ENCODE measurements at regions not wholly inside any gene's neighbourhood (a gene's known extent, or its start where the extent isn't known, plus 50 kb on each side); places are given as distances from the start of the nearest gene placed in this dataset.

DNA sequence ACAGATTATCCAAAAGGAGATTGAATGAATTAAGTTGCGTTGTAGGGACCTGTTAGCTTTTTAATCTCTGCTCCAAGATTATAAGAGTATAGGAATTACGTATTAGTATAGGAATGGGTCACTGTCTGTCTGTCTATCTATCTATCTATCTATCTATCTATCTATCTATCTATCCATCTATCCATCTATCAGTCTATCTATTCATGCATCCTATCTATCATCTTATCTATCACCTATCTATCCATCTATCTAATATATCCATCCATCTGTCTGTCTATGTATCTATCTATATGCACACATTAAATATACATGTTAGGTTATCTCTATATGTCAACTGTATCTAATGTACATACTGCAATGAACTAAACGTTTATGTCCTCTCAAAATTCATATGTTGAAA is 255.8 kb downstream of the LPIN1 start:
- DNase-seq, result no peak
- H3K27ac Mint-ChIP-seq, result no peak overlapping the region
- Histone ChIP-seq H3K27ac (ENCODE audit: low read depth, low read length) (no peak overlapping the region), H3K27me3 (ENCODE audit: insufficient read depth, low read length) (peaks cover 3% of the 10 kb centered on the region), H3K4me1 (ENCODE audit: insufficient read depth, low read length) (peaks cover 21% of the 10 kb centered on the region), H3K9me3 (ENCODE audit: control insufficient read depth in 1 of 2, low read length in 2 of 2) (no peaks in the 10 kb centered on the region), H3K4me3 (ENCODE audit: low read length in 2 of 2) (no peak overlapping the region), H3K36me3 (ENCODE audit: insufficient read depth, low read length) (no peaks in the 10 kb centered on the region)
- no peak overlapping the region for H3K4me3 Mint-ChIP-seq
- H3K27me3 Mint-ChIP-seq, result peaks cover 16 to 38% of the 10 kb centered on the region in 2 donors
- H3K36me3 Mint-ChIP-seq, result no peaks in the 10 kb centered on the region
- POLR2A ChIA-PET (ENCODE audit: partially characterized antibody), result no interaction called here
- H3K9me3 Mint-ChIP-seq, result peaks cover 0 to 4% (median 0%) of the 10 kb centered on the region in 8 donors
- intact Hi-C loops (cut with micrococcal nuclease), result no loop called here
- peaks cover 21 to 33% (median 26%) of the 10 kb centered on the region in 4 donors for H3K4me1 Mint-ChIP-seq
- CTCF ChIA-PET (ENCODE audit: partially characterized antibody), result no interaction called here

DNA sequence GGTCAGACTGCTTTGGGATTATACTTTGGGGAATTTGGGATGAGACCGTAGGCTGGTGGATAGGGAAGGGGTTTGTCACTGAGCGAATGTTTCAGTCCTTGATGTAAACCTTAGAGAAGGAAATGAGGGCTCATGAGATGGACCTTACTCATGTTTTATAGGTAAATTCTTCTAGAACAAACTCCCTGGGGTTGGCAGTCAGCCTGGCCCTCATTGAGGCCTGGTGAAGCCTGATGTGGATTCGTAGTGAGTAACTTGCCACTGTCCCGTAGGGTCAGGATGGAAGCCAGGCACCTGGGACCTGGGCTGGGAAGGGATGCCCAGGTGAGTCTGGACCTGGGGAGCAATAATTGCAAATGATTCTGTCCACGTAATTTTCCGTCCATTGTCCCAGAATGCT is 258.3 kb downstream of the LPIN1 start:
- CTCF ChIA-PET (ENCODE audit: partially characterized antibody), result no interaction called here

DNA sequence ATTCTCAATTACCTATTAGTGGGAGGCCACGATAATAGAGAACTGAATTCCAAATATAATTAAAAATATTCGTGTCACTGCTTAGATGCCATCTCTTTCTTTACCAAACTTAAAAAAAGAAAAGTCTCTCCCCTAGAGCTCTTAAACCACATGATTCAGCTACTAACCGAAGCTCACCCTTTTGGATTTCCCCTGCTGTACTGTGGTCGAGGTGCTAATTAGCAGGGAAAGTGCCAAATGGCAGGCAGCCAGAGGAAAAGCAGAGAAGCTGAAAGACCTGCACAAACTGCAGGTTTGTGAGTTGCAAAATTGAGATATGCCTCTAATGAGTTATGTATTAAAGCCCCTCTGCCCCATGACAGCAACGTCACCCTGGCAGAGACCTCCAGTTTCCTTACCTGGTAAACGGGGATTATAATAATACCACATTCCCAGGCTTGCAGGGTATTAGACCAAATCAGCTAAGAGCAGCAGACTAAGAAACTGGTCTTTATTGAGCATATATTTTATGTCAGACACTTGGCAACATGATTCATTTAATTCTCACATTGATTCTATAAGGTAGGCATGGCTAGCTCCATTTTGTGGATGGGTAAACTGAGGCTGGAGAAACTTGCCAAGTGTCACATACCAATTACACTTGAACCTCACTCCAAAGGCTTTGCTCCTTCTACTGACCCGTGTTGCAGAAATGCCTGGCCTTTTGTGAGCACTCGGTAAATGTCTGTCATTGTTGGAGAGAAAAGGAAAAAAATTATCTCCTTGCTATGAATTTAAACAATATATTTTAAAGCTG is 259.7 kb downstream of the LPIN1 start:
- Mint-ChIP-seq H3K4me3 (peak overlapping the region in 4 of 8 donors; percentile 40 to 57 (median 55)), H3K9me3 (peaks cover 0 to under 1% (median 0%) of the 10 kb centered on the region in 8 donors), H3K4me1 (peaks cover 16 to 33% (median 22%) of the 10 kb centered on the region in 4 donors), H3K27me3 (peaks cover 14 to 36% of the 10 kb centered on the region in 2 donors), H3K27ac (peak overlapping the region in 4 of 7 donors; percentile 7 to 83 (median 64)), H3K36me3 (no peaks in the 10 kb centered on the region)
- Histone ChIP-seq H3K4me3 (ENCODE audit: low read length in 2 of 2) (no peak overlapping the region), H3K27ac (ENCODE audit: low read depth, low read length) (no peak overlapping the region), H3K27me3 (ENCODE audit: insufficient read depth, low read length) (peaks cover 4% of the 10 kb centered on the region), H3K36me3 (ENCODE audit: insufficient read depth, low read length) (no peaks in the 10 kb centered on the region), H3K4me1 (ENCODE audit: insufficient read depth, low read length) (peaks cover 21% of the 10 kb centered on the region), H3K9me3 (ENCODE audit: control insufficient read depth in 1 of 2, low read length in 2 of 2) (no peaks in the 10 kb centered on the region)
- DNase-seq, result peak; percentile 78 to 84 (median 82)
- intact Hi-C loops (cut with micrococcal nuclease), result no loop called here
- ChIA-PET CTCF (ENCODE audit: partially characterized antibody) (no interaction called here), POLR2A (ENCODE audit: partially characterized antibody) (interaction anchor here (0.6 to 2.0 kb wide), 9 partner anchors 8 to 716 kb away, joined by 3 to 10 read pairs (median 4); partner anchors contain the start of gene TRIB2)

More for the DNA sequence above, 258.3 kb downstream of the LPIN1 start:
- no peak overlapping the region for H3K4me3 ChIP-seq (ENCODE audit: low read length in 2 of 2)
- H3K36me3 ChIP-seq (ENCODE audit: insufficient read depth, low read length), result no peaks in the 10 kb centered on the region
- H3K27ac ChIP-seq (ENCODE audit: low read depth, low read length), result no peak overlapping the region
- intact Hi-C loops (cut with micrococcal nuclease), result no loop called here
- H3K36me3 Mint-ChIP-seq, result no peaks in the 10 kb centered on the region
- POLR2A ChIA-PET (ENCODE audit: partially characterized antibody), result no interaction called here
- peaks cover 5% of the 10 kb centered on the region for H3K27me3 ChIP-seq (ENCODE audit: insufficient read depth, low read length)
- no peak overlapping the region for H3K4me3 Mint-ChIP-seq
- H3K9me3 ChIP-seq (ENCODE audit: control insufficient read depth in 1 of 2, low read length in 2 of 2), result no peaks in the 10 kb centered on the region
- peaks cover 16 to 31% (median 22%) of the 10 kb centered on the region in 4 donors for H3K4me1 Mint-ChIP-seq
- peaks cover 18 to 37% of the 10 kb centered on the region in 2 donors for H3K27me3 Mint-ChIP-seq
- no peak for DNase-seq
- H3K4me1 ChIP-seq (ENCODE audit: insufficient read depth, low read length), result peaks cover 21% of the 10 kb centered on the region
- peaks cover 0 to 4% (median 0%) of the 10 kb centered on the region in 8 donors for H3K9me3 Mint-ChIP-seq
- peak overlapping the region in 2 of 7 donors; percentile 15 to 43 for H3K27ac Mint-ChIP-seq

DNA sequence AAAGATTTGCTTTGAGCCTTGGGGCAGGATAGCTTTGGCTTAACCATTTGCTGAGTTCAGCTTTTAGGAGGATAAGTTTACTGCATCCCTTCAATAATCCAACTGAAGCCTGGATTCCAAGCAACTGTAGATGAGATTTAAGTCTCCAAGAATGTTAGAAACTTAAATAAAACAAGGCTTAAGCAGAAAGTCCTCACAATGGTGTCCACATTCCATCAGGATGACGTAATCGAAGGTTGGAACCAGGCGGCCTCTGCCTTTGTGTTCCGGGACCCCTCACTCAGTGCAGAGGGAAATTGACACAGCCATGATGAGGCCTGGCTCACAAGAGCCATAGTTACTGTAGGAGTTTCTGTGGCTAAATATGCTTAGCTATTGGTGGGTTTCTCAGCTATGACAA is 260.4 kb downstream of the LPIN1 start:
- Histone ChIP-seq H3K36me3 (ENCODE audit: insufficient read depth, low read length) (no peaks in the 10 kb centered on the region), H3K4me3 (ENCODE audit: low read length in 2 of 2) (no peak overlapping the region), H3K4me1 (ENCODE audit: insufficient read depth, low read length) (peaks cover 21% of the 10 kb centered on the region), H3K27me3 (ENCODE audit: insufficient read depth, low read length) (peaks cover 4% of the 10 kb centered on the region), H3K27ac (ENCODE audit: low read depth, low read length) (no peak overlapping the region), H3K9me3 (ENCODE audit: control insufficient read depth in 1 of 2, low read length in 2 of 2) (no peaks in the 10 kb centered on the region)
- Mint-ChIP-seq H3K27ac (no peak overlapping the region), H3K27me3 (peaks cover 15 to 36% of the 10 kb centered on the region in 2 donors), H3K36me3 (no peaks in the 10 kb centered on the region), H3K9me3 (no peaks in the 10 kb centered on the region), H3K4me3 (no peak overlapping the region), H3K4me1 (peaks cover 16 to 33% (median 22%) of the 10 kb centered on the region in 4 donors)
- DNase-seq, result no peak
- intact Hi-C loops (cut with micrococcal nuclease), result no loop called here
- ChIA-PET CTCF (ENCODE audit: partially characterized antibody) (no interaction called here), POLR2A (ENCODE audit: partially characterized antibody) (interaction anchor here (1.0 to 2.0 kb wide), 4 partner anchors 9 to 715 kb away, joined by 4 to 6 read pairs (median 4); no protein-coding TSS in a partner anchor)

DNA sequence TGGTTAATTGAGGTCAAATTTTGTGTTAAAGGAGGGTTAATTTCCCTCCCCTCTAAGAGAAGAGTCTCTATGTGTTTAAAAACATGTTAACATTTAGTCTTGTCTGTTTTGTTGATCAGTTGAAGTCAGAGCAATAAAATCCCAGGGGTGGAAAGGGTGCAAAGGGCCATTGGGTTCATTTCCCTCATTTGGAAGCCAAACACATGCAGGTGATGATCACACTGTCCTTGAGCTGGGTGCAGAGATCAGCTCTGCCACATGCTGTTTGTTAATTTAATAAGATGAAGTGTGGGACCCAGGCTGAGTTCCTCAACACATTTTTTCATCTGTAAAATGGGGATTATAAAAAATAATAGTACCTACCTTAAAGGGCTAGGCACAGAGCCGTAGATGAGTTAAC is 260.9 kb downstream of the LPIN1 start:
- Mint-ChIP-seq H3K27ac (peak overlapping the region in 1 of 7 donors; percentile 25), H3K9me3 (no peaks in the 10 kb centered on the region), H3K27me3 (peaks cover 14 to 34% of the 10 kb centered on the region in 2 donors), H3K4me3 (no peak overlapping the region), H3K36me3 (no peaks in the 10 kb centered on the region), H3K4me1 (peaks cover 14 to 33% (median 20%) of the 10 kb centered on the region in 4 donors)
- Histone ChIP-seq H3K4me3 (ENCODE audit: low read length in 2 of 2) (no peak overlapping the region), H3K4me1 (ENCODE audit: insufficient read depth, low read length) (peaks cover 21% of the 10 kb centered on the region), H3K27me3 (ENCODE audit: insufficient read depth, low read length) (peaks cover 4% of the 10 kb centered on the region), H3K36me3 (ENCODE audit: insufficient read depth, low read length) (no peaks in the 10 kb centered on the region), H3K27ac (ENCODE audit: low read depth, low read length) (no peak overlapping the region), H3K9me3 (ENCODE audit: control insufficient read depth in 1 of 2, low read length in 2 of 2) (no peaks in the 10 kb centered on the region)
- intact Hi-C loops (cut with micrococcal nuclease), result no loop called here
- DNase-seq, result no peak
- ChIA-PET CTCF (ENCODE audit: partially characterized antibody) (no interaction called here), POLR2A (ENCODE audit: partially characterized antibody) (interaction anchor here (1.8 to 2.0 kb wide), 2 partner anchors 9 to 714 kb away, joined by 5 to 6 read pairs; no protein-coding TSS in a partner anchor)

DNA sequence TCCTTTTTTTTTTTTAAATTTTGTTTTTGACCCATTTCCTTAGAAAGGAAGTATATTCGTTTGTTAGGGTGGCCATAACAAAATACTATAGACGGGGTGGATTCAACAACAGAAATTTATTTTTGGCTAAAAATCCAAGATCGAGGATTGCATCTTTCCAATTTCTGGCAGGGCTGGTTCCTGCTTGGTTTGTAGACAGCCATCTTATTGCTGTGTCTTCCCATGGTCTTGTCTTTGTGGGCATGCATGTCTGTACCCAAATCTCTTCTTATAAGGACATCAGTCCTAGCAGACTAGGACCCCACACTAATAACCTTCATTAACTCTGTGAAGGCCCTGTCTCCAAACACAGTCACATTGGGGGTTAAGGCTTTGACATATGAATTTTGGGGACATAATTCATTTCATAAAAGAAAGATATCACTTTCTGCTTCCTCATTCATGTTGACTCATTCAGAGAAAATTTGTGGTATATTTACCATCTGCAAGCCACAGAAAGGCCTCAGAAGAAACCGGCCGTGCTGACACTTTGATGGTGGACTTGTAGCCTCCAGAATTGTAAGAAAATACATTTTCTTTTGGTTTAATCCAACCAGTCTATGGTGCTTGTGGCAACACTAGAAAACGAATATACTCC is 262.1 kb downstream of the LPIN1 start:
- Histone ChIP-seq H3K9me3 (ENCODE audit: control insufficient read depth in 1 of 2, low read length in 2 of 2) (no peaks in the 10 kb centered on the region), H3K27me3 (ENCODE audit: insufficient read depth, low read length) (peaks cover 4% of the 10 kb centered on the region), H3K36me3 (ENCODE audit: insufficient read depth, low read length) (no peaks in the 10 kb centered on the region), H3K4me3 (ENCODE audit: low read length in 2 of 2) (no peak overlapping the region), H3K4me1 (ENCODE audit: insufficient read depth, low read length) (peaks cover 21% of the 10 kb centered on the region), H3K27ac (ENCODE audit: low read depth, low read length) (no peak overlapping the region)
- intact Hi-C loops (cut with micrococcal nuclease), result no loop called here
- H3K9me3 Mint-ChIP-seq, result peaks cover 0 to 5% (median 0%) of the 10 kb centered on the region in 8 donors
- DNase-seq, result no peak
- POLR2A ChIA-PET (ENCODE audit: partially characterized antibody), result no interaction called here
- no peak overlapping the region for H3K4me3 Mint-ChIP-seq
- H3K27ac Mint-ChIP-seq, result no peak overlapping the region
- peaks cover 8 to 27% of the 10 kb centered on the region in 2 donors for H3K27me3 Mint-ChIP-seq
- H3K36me3 Mint-ChIP-seq, result no peaks in the 10 kb centered on the region
- CTCF ChIA-PET (ENCODE audit: partially characterized antibody), result no interaction called here
- H3K4me1 Mint-ChIP-seq, result peaks cover 14 to 33% (median 20%) of the 10 kb centered on the region in 4 donors

DNA sequence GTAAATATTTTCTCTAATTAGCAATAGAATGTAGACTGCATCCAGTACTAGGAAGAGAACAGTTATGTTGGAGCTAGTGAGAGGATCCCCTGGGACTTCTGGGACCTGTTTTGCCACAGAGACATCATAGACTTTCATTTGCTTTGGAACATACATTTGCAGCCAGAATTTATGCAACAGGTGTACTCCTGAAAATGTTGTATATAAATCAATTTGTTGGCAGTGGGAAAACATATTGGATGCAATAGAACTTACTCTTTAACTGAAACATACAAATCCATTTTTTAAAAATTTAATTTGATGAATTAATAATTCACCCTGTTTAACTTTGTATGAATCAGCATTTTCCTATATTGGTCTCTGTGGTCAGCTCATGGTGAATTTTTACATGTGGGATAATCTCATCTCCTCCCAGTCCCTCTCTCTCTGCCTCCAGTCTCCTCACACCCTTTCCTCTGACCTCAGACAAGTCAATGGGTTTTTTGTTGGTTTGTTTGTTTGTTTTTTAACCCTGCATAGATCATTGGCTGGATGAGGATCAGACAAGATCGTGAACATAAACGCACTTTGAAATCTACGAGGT is 263.0 kb downstream of the LPIN1 start:
- peak overlapping the region in 1 of 7 donors; percentile 8 for H3K27ac Mint-ChIP-seq
- ChIA-PET POLR2A (ENCODE audit: partially characterized antibody) (no interaction called here), CTCF (ENCODE audit: partially characterized antibody) (no interaction called here)
- Histone ChIP-seq H3K4me1 (ENCODE audit: insufficient read depth, low read length) (peaks cover 21% of the 10 kb centered on the region), H3K27me3 (ENCODE audit: insufficient read depth, low read length) (peaks cover 4% of the 10 kb centered on the region), H3K27ac (ENCODE audit: low read depth, low read length) (no peak overlapping the region), H3K9me3 (ENCODE audit: control insufficient read depth in 1 of 2, low read length in 2 of 2) (no peaks in the 10 kb centered on the region), H3K4me3 (ENCODE audit: low read length in 2 of 2) (no peak overlapping the region), H3K36me3 (ENCODE audit: insufficient read depth, low read length) (no peaks in the 10 kb centered on the region)
- H3K27me3 Mint-ChIP-seq, result peaks cover 12 to 27% of the 10 kb centered on the region in 2 donors
- intact Hi-C loops (cut with micrococcal nuclease), result no loop called here
- H3K9me3 Mint-ChIP-seq, result peaks cover 0 to 6% (median 0%) of the 10 kb centered on the region in 8 donors
- H3K36me3 Mint-ChIP-seq, result no peaks in the 10 kb centered on the region
- H3K4me1 Mint-ChIP-seq, result peaks cover 14 to 32% (median 20%) of the 10 kb centered on the region in 4 donors
- H3K4me3 Mint-ChIP-seq, result no peak overlapping the region
- no peak for DNase-seq

Measured in CD4-positive, alpha-beta memory T cell (primary cell).